Left kidney (tissue), 1 donor: ENCODE measurements at regions not wholly inside any gene's neighbourhood (a gene's known extent, or its start where the extent isn't known, plus 50 kb on each side); places are given as distances from the start of the nearest gene placed in this dataset.

ENCODE experiments used
- DNase-seq: peaks from one replicate; pipeline ENCODE4 v3.0.0-alpha.2; 2013

DNA sequence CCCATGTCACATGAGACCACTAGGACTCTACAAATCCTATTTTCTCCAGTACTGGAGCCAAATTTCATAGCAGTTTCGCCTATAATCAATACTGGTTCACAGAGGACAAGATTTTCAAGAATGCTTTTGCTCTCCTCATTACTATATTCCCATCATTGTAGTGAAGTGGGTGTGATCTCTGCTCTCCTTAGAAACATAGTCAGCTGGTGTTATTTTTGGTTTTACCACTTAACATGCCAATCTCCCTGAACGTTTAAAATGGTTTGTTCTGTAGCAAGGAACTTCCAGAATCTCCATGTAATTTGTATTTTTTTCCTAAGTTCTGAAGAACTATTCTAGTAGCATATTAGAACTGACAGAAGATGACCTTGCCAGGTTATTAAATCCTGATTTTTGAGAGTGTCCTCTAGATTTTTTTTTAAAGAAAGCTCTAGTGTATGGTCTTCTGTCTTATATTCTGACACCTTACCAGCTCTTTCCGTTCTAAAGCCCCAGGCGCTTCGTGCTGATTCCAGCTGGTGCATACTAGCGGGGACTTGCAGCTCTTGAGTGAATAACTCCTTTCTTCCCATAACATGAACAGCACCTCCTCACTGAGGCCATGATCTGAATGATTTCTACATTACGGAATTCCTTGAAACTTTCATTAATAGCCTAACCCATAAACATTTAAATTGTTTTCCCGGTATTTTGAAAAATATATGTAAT is 1372.9 kb downstream of the TECRL start:
- no peak for DNase-seq

DNA sequence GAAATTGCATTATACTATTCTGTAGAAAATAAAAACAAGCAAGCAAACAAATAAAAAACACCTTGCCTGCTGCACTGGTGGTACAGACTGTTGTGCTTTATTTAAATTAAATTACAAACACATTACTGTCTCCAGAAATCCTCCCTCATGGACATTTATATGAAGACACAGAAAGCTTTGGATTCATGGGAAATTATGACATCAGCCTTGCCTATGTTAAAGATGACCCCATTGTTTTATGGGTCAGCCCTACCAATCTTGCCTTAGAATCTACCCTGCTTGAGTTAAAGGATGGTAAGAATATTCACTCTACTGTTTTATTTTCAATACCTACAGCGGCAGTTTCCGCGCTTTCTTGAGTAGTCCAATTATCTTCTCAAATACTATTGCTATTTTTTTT is 1379.9 kb downstream of the TECRL start:
- DNase-seq: no peak

GRCh38 chr4:63020661-63021060 is 1388.6 kb downstream of the TECRL start:
- DNase-seq: no peak

DNA sequence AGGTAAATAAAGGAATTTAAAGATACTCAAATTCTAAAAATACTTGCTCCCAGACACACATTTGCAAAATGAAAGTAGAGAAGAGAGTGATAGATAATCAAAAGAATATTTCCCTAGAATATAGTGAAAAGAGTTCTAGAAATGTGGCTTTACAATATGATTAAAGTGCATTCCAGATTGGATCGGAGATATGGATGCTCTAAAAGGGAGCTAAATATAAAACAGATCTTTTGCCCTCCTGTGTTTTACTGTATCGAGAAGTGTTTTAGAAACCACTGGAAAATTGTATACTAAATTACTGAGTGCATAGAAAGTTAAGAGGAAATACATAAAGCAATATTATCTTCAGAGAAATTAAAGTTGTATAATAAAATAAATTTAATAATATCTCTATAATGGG is 1392.0 kb downstream of the TECRL start:
- DNase-seq: no peak

GRCh38 chr4:62970846-62971245 is 1438.4 kb downstream of the TECRL start:
- no peak for DNase-seq

DNA sequence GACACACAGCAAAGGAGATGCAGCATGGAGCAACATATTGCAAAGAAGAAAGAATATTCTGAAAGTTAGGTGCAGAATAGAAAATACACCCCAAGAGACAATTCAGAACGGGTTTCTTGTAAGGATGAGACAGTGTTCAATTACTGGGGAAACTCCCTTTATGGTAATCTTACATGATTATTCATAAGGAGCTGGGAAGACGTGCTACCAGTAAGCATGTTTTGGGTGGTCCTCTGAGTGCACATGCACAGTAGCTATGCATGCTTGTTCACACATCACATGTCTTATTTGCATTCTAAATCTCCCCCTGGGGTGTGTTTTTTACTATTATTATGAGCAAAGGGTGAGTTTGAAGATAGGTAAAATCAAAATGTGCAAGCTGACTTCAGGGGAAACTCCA is 1448.8 kb downstream of the TECRL start:
- no peak for DNase-seq

GRCh38 chr4:62953752-62954151 is 1455.5 kb downstream of the TECRL start:
- DNase-seq: no peak

DNA sequence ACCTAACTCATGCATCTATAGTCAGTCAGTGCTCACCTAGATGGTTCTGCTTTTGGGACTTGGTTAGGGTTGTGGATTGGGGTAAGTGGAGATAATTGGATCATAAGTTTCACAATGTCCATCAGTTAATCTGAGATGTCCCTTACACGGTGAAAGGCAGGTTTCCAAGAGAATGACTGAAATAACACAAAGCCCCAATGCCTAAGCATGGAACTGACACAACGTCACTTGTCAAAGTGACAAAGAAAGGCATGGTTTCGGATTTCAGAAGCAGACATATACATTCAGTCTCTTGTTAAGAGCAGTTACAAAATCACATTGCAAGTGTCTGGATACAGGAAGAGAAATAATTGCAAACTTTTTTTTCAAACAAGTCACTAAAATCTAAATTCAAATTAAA is 1456.9 kb downstream of the TECRL start:
- no peak for DNase-seq

- DNase-seq: no peak
These were observed 1461.1 kb downstream of the TECRL start for GRCh38 chr4:62948108-62948507.

- DNase-seq: no peak
These were observed 1469.0 kb downstream of the TECRL start for GRCh38 chr4:62940229-62940628.

DNA sequence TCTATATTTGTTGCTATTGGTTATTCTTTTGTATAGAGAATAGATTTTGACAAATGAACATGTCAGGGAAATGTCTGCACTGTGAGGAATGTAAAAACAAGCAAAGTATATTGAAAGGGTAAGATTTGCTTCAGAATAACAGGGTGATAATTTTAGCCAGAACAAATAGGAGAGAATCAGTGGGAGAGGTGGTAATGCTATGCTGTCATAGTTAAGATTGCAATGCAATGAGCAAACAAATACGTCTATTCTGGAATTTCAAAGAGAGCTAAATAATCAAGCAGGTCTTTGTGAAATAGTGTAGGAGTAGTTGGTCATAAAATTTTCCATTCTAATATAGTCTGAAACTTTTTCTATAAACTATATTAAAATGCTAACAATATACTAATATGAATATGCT is 1478.4 kb downstream of the TECRL start:
- no peak for DNase-seq

DNA sequence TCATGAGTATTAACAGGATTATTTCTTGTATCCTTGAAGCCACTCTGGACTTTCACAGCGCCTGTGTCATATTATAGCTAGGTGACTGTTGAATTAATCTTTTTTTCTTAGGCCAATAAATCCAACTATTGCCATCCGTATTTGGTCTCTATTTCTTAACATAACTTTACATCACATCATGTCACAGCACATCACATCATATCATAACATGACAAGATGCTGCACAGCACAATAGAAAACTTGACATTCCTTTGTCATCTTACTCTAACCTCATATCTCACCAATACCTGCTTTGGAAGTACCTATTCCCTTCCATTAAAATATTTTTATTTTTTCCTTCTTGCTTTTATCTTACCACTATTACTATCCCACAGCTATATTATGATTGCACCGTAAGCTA is 1480.8 kb downstream of the TECRL start:
- no peak for DNase-seq

GRCh38 chr4:62927574-62927973 is 1481.7 kb downstream of the TECRL start:
- no peak for DNase-seq

DNA sequence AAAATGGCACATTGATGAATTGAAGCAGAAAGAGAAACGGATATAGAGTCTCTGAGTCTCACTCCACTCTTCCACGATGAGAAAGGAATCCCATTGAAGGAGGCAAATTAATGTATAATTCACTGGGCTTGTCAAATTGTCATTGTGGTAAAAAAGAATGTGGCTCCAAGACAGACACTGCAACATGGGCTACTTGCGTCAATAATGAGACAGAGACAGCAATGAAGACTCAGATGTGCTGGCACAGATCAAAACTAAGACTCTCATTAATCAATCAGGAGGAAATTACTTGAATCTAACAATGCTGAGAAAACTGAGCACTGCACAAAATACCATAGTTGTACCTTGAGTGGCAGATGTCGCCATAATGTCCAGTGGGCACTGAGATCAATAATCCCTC is 1485.5 kb downstream of the TECRL start:
- no peak for DNase-seq

DNA sequence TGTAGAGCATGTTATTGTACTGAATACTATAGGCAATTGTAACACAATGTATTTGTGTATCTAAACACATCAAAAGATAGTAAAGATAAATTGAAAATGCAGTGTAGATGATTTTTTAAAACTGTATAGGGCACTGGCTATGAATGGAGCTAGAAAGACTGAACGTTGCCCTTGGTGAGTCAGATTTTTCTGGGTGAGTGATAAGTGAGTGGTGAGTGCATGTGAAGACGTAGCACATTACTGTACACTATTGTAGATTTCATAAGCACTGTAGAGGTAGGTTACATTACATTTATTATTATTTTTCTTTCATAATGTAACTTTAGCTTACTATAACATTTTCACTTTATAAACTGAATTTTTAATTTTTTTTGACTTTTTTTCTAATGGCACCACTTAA is 1491.6 kb downstream of the TECRL start:
- DNase-seq: no peak

- DNase-seq: no peak
These were observed 1494.5 kb downstream of the TECRL start for GRCh38 chr4:62914758-62915157.

GRCh38 chr4:62913065-62913464 is 1496.2 kb downstream of the TECRL start:
- DNase-seq: no peak

DNA sequence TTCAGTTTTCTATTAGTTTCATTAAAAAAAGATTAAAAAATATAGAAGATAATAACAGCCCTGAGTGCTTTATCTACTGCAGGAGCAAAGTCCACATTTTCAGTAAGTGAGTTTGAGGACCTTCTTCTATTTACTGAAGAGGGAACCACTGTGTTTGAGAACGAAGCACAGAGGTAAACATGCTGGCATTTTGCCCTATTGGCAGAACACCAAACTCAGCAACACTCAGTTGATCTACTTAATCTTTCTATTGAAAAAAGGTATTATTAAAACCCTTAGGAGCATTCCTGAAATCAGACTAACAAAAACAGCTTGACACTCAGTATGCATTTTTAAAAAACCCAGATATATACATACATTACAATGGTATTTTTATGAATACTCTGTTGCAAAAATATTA is 1496.7 kb downstream of the TECRL start:
- no peak for DNase-seq

DNA sequence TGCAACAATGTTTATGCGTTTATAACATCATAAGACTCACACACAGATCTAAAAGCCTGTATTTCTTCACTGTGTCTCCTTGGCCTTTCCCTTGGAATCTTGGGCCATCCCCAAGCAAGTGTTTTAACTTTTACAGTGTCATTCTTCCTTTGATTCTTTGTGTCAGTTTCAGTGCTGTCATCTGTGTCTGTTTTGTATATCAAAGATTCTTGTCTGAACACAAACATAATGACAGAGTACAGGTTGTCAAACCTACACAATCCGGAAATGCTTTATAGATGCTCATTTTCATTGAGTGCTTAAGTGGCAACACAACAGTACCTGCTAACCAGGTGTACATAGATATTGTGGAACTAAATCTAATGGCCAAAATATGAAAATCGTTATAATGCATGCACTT is 1500.0 kb downstream of the TECRL start:
- no peak for DNase-seq

- no peak for DNase-seq
These were observed 1508.1 kb downstream of the TECRL start for GRCh38 chr4:62901101-62901500.

DNA sequence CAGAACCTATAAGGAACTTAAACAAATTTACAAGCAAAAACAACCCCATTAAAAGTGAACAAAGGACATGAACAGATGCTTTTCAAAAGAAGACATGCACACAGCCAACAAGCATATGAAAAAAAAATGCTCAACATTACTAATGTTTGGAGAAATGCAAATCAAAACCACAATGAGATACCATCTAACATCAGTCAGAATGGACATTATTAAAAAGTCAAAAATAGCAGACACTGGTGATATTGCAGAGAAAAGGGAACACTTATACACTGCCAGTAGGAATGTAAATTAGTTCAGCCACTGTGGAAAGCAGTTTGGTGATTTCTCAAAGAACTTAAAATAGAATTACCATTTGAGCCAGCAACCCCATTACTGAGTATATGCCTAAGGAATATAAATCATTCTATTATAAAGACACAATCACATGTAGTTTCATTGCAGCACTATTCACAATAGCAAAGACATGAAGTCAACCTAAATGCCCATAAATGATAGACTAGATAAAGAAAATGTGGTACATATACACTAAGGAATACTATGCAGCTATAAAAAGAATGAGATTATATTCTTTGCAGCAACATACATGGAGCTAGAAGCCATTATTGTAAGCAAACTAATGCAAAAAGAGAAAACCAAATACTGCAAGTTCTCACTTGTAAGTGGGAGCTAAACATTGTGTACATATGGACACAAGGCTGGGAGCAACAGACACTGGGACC is 1509.4 kb downstream of the TECRL start:
- no peak for DNase-seq

- no peak for DNase-seq
These were observed 1511.1 kb downstream of the TECRL start for GRCh38 chr4:62898115-62898514.

DNA sequence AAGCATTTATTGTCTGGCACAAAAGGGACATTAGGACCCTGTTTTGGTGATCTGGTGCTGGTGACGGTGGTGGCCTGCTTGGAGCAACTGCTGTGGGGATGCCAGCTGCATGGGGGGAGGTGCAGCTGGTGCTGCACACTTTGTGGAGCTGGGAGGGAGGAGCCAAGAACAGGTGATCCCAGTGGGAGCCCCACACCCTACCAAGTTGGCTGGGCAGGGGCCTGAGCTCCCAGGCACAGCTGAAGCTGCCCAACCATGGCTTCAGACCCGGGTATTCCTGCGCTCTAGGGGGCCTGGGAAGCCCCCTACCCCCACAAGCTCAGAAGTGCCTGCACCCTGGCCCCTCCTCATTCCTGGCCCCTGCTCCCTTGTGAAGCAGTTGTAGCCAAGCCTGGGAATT is 1512.5 kb downstream of the TECRL start:
- DNase-seq: no peak

DNA sequence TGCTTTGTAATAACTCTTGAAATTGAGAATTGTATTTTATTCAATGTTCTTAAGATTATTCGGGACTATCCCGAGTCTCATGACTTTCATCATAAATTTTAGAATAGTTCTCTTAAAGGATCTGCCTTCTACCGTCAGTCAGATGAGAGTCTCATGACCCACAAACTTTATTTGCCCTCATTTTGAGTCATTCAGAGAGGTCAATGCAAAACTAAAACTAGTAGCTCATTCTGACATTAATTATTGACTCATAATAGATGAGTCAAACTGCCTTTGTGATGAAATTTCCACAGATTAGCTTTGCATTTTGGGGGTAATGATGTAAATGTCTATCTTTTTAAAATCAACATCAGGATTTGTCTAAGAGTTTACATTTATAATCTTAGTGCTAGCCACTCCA is 1527.3 kb downstream of the TECRL start:
- DNase-seq: no peak
